MM.1S (cell line): ENCODE measurements at regions not wholly inside any gene's neighbourhood (a gene's known extent, or its start where the extent isn't known, plus 50 kb on each side); places are given as distances from the start of the nearest gene placed in this dataset.
A peak's percentile ranks its signal among the peaks of the same experiment; 100 is the strongest.

Source experiments
- DNase-seq: peaks from one replicate; pipeline ENCODE4 v3.0.0-alpha.2; 2015
- H2AFZ ChIP-seq: fragments of 300-600 bp; sonication (generic); 2 replicates; pipeline ENCODE4 v1.6.0; 2016; ENCODE audit warnings: antibody characterized with exemption, low read length
- H3F3A ChIP-seq: fragments of 300-600 bp; sonication (generic); 2 replicates; pipeline ENCODE4 v1.6.1; 2016; ENCODE audit warnings: mild to moderate bottlenecking, antibody characterized with exemption, low read length, moderate library complexity, mixed read lengths; ENCODE audit not compliant: insufficient read depth
- H3K27ac ChIP-seq: fragments of 300-600 bp; sonication (generic); 2 replicates; pipeline ENCODE4 v1.5.1; 2016; ENCODE audit warnings: mild to moderate bottlenecking, low read length
- H3K27me3 ChIP-seq: fragments of 300-600 bp; sonication (generic); replicated peaks from 2 replicates; pipeline ENCODE4 v1.6.0; 2016; ENCODE audit warnings: low read length; ENCODE audit not compliant: insufficient read depth
- H3K36me3 ChIP-seq: fragments of 300-600 bp; sonication (generic); replicated peaks from 2 replicates; pipeline ENCODE4 v1.6.1; 2016; ENCODE audit warnings: mild to moderate bottlenecking, low read length, mixed read lengths; ENCODE audit not compliant: insufficient read depth
- H3K4me1 ChIP-seq: fragments of 300-600 bp; sonication (generic); 2 replicates; pipeline ENCODE4 v1.6.1; 2016; ENCODE audit warnings: low read length, mixed read lengths
- H3K4me2 ChIP-seq: fragments of 300-600 bp; sonication (generic); 2 replicates; pipeline ENCODE4 v1.6.0; 2016; ENCODE audit warnings: low read depth, low read length
- H3K4me3 ChIP-seq: fragments of 300-600 bp; sonication (generic); 2 replicates; pipeline ENCODE4 v1.5.1; 2016; ENCODE audit warnings: low read length, mixed read lengths
- H3K79me2 ChIP-seq: fragments of 300-600 bp; sonication (generic); 2 replicates; pipeline ENCODE4 v1.6.1; 2016; ENCODE audit warnings: mixed run types, low read length, mixed read lengths
- H3K9ac ChIP-seq: fragments of 300-600 bp; sonication (generic); 2 replicates; pipeline ENCODE4 v1.6.1; 2016; ENCODE audit warnings: low read length, mixed read lengths
- H3K9me2 ChIP-seq: fragments of 300-600 bp; sonication (generic); replicated peaks from 2 replicates; pipeline ENCODE4 v1.6.1; 2016; ENCODE audit warnings: mild to moderate bottlenecking, low read length, mixed read lengths; ENCODE audit not compliant: insufficient read depth
- H3K9me3 ChIP-seq: fragments of 300-600 bp; sonication (generic); replicated peaks from 2 replicates; pipeline ENCODE4 v1.6.1; 2016; ENCODE audit warnings: mild to moderate bottlenecking, low read length, mixed read lengths; ENCODE audit not compliant: insufficient read depth
- H4K20me1 ChIP-seq: fragments of 300-600 bp; sonication (generic); 2 replicates; pipeline ENCODE4 v1.6.1; 2016; ENCODE audit warnings: mild to moderate bottlenecking, low read length, moderate library complexity, mixed read lengths; ENCODE audit not compliant: insufficient read depth
- EZH2 ChIP-seq: fragments of 300-600 bp; sonication (generic); optimal IDR thresholded peaks from 2 replicates; pipeline ENCODE3; 2017; ENCODE audit warnings: low read depth, mild to moderate bottlenecking, antibody characterized with exemption, low read length, mixed read lengths
- EZH2phosphoT487 ChIP-seq: fragments of 300-600 bp; sonication (generic); IDR thresholded peaks from 2 replicates; pipeline ENCODE4 v1.6.1; 2018; ENCODE audit warnings: antibody characterized with exemption, low read length
- TF ChIP-seq, protein P1 (sequence below): fragments of 300-600 bp; sonication (generic); IDR thresholded peaks from 2 replicates; pipeline ENCODE4 v1.5.1; 2016; ENCODE audit warnings: antibody characterized with exemption, low read length, mixed read lengths

DNA sequence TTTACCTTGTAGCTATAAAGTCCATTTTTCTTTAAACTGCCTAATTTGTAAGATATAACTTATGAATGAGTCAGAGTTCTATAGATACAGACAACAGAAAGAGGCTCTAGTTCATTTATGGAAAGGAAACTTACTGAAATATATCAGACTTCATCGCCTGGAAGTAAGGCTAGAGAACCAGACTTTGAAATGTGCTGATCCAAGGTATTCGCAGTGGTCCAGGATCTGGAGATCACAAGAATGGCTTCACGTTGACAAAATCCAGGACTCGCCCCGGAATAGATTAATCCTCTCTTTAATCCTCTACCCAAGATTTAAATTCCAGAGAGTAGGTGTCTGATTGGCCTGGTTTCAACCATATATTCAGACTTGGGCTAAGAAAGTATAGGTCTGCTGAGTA, 69.1 kb upstream of the LOC128125822 start:
- H4K20me1 ChIP-seq: no peaks in the 10 kb centered on the region
- no peak overlapping the region for H2AFZ ChIP-seq
- H3K9me3 ChIP-seq: no peaks in the 10 kb centered on the region
- TF ChIP-seq EZH2phosphoT487 (no peak), EZH2 (no peak)
- H3F3A ChIP-seq: no peaks in the 10 kb centered on the region
- H3K9ac ChIP-seq: no peak overlapping the region
- no peaks in the 10 kb centered on the region for H3K79me2 ChIP-seq
- no peak overlapping the region for H3K27ac ChIP-seq
- DNase-seq: no peak
- no peaks in the 10 kb centered on the region for H3K27me3 ChIP-seq
- no peak overlapping the region for H3K4me3 ChIP-seq
- no peak overlapping the region for H3K4me2 ChIP-seq
- H3K9me2 ChIP-seq: no peaks in the 10 kb centered on the region
- H3K36me3 ChIP-seq: no peaks in the 10 kb centered on the region
- no peaks in the 10 kb centered on the region for H3K4me1 ChIP-seq

DNA sequence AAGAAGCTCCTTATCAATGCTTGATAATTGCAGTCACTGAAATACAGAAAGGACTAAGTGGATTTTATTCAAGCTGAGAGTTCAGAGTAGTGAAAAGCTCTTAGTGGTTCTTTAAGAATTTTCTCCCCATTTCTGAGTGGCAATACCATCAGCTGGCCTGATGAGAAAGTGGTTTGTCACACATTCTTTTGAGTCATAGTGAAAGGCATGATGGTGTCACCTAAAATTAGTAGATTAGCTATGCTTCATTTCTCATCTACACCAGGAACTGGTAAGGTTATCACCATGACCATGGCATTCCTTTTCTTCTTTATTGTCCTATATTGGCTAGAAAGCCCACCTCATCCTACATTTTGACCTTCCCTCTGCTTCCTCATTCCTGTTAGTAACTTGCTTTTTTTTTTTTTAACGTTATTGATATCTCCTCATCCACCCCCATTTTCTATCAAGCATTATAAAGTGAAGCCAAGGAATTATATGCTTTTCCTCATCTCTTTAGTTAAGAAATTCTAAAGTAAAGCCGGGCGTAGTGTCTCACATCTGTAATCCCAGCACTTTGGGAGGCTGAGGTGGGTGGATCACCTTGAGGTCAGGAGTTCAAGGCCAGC, 67.4 kb upstream of the LOC128125822 start:
- H3K27ac ChIP-seq: no peak overlapping the region
- no peak overlapping the region for H2AFZ ChIP-seq
- H3F3A ChIP-seq: no peaks in the 10 kb centered on the region
- no peaks in the 10 kb centered on the region for H3K36me3 ChIP-seq
- no peaks in the 10 kb centered on the region for H3K79me2 ChIP-seq
- no peaks in the 10 kb centered on the region for H3K9me3 ChIP-seq
- TF ChIP-seq, protein P1, sequence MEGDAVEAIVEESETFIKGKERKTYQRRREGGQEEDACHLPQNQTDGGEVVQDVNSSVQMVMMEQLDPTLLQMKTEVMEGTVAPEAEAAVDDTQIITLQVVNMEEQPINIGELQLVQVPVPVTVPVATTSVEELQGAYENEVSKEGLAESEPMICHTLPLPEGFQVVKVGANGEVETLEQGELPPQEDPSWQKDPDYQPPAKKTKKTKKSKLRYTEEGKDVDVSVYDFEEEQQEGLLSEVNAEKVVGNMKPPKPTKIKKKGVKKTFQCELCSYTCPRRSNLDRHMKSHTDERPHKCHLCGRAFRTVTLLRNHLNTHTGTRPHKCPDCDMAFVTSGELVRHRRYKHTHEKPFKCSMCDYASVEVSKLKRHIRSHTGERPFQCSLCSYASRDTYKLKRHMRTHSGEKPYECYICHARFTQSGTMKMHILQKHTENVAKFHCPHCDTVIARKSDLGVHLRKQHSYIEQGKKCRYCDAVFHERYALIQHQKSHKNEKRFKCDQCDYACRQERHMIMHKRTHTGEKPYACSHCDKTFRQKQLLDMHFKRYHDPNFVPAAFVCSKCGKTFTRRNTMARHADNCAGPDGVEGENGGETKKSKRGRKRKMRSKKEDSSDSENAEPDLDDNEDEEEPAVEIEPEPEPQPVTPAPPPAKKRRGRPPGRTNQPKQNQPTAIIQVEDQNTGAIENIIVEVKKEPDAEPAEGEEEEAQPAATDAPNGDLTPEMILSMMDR: no peak
- H3K9me2 ChIP-seq: no peaks in the 10 kb centered on the region
- DNase-seq: peak; percentile 7
- no peaks in the 10 kb centered on the region for H3K27me3 ChIP-seq
- no peak overlapping the region for H3K4me2 ChIP-seq
- no peaks in the 10 kb centered on the region for H4K20me1 ChIP-seq
- H3K4me1 ChIP-seq: no peaks in the 10 kb centered on the region
- no peak overlapping the region for H3K9ac ChIP-seq
- no peak overlapping the region for H3K4me3 ChIP-seq

DNA sequence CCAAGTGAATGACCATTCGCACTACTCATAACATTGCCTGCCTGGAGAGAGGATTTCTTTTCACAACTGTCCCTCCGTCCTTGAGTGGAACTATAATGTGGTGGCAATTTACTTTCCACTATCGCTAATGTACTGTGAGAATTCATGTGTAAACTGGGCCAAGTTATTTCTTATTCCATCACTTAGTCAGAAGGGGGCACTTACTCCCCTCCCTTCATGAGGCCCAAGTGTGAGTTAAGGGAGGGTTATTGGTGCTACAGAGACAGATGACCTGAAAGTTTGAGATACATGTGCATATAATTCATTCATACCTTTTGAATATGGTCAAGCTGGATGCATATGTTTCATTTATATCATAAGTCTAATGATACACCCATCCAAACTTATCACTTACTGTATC, 65.2 kb upstream of the LOC128125822 start:
- H3K9me3 ChIP-seq: no peaks in the 10 kb centered on the region
- no peaks in the 10 kb centered on the region for H3K9me2 ChIP-seq

More for the DNA sequence above, 65.2 kb upstream of the LOC128125822 start:
- DNase-seq: no peak
- Histone ChIP-seq H3F3A (no peaks in the 10 kb centered on the region), H3K4me1 (no peaks in the 10 kb centered on the region), H3K27me3 (no peaks in the 10 kb centered on the region), H2AFZ (no peak overlapping the region), H3K79me2 (no peaks in the 10 kb centered on the region), H3K27ac (no peak overlapping the region), H3K4me2 (no peak overlapping the region), H4K20me1 (no peaks in the 10 kb centered on the region), H3K4me3 (no peak overlapping the region), H3K9ac (no peak overlapping the region), H3K36me3 (no peaks in the 10 kb centered on the region)
- TF ChIP-seq, protein P1: no peak
- TF ChIP-seq EZH2: no peak
- no peak for TF ChIP-seq EZH2phosphoT487
